ENCODE measurements at regions not wholly inside any gene's neighbourhood (a gene's known extent, or its start where the extent isn't known, plus 50 kb on each side); places are given as distances from the start of the nearest gene placed in this dataset.
A peak's percentile ranks its signal among the peaks of the same experiment; 100 is the strongest.

- Mint-ChIP-seq H3K4me1 (no peaks in the 10 kb centered on the region), H3K9me3 (peaks cover 0 to 6% (median under 1%) of the 10 kb centered on the region in 7 donors), H3K27me3 (peaks cover 0 to 4% (median 0%) of the 10 kb centered on the region in 3 donors), H3K36me3 (no peaks in the 10 kb centered on the region), H3K27ac (no peak overlapping the region), H3K4me3 (no peak overlapping the region)
- ATAC-seq (ENCODE audit: low read depth in 2 of 2), result no peak
- DNase-seq, result no peak
Observed at GRCh38 chr1:80520949-80521348, 1279.8 kb upstream of the ADGRL2 start.

GRCh38 chr1:80517062-80517461, 1283.7 kb upstream of the ADGRL2 start:
- no peak overlapping the region for H3K27ac Mint-ChIP-seq
- ATAC-seq (ENCODE audit: low read depth in 2 of 2) (no peak), DNase-seq (no peak)
- H3K9me3 Mint-ChIP-seq, result peaks cover 0 to 6% (median 2%) of the 10 kb centered on the region in 7 donors
- H3K36me3 Mint-ChIP-seq, result no peaks in the 10 kb centered on the region
- H3K27me3 Mint-ChIP-seq, result peaks cover 0 to 4% (median 0%) of the 10 kb centered on the region in 3 donors
- no peaks in the 10 kb centered on the region for H3K4me1 Mint-ChIP-seq
- no peak overlapping the region for H3K4me3 Mint-ChIP-seq

- DNase-seq (no peak), ATAC-seq (ENCODE audit: low read depth in 2 of 2) (no peak)
- H3K9me3 Mint-ChIP-seq, result peaks cover 0 to 6% (median 0%) of the 10 kb centered on the region in 7 donors
- no peaks in the 10 kb centered on the region for H3K36me3 Mint-ChIP-seq
- H3K4me3 Mint-ChIP-seq, result no peak overlapping the region
- peak overlapping the region in 1 of 6 donors; percentile 76 for H3K27ac Mint-ChIP-seq
- no peaks in the 10 kb centered on the region for H3K27me3 Mint-ChIP-seq
- peaks cover 0 to 1% (median 0%) of the 10 kb centered on the region in 3 donors for H3K4me1 Mint-ChIP-seq
Observed at GRCh38 chr1:80509965-80510522, 1290.7 kb upstream of the ADGRL2 start.

- peaks cover 0 to 1% (median 0%) of the 10 kb centered on the region in 3 donors for H3K4me1 Mint-ChIP-seq
- ATAC-seq (ENCODE audit: low read depth in 2 of 2) (no peak), DNase-seq (no peak)
- H3K36me3 Mint-ChIP-seq, result no peaks in the 10 kb centered on the region
- H3K27me3 Mint-ChIP-seq, result no peaks in the 10 kb centered on the region
- H3K9me3 Mint-ChIP-seq, result peaks cover 0 to 5% (median 0%) of the 10 kb centered on the region in 7 donors
- no peak overlapping the region for H3K4me3 Mint-ChIP-seq
- H3K27ac Mint-ChIP-seq, result no peak overlapping the region
Observed at GRCh38 chr1:80506216-80506615, 1294.5 kb upstream of the ADGRL2 start.

- H3K9me3 Mint-ChIP-seq, result peaks cover 0 to 5% (median 2%) of the 10 kb centered on the region in 7 donors
- DNase-seq (no peak), ATAC-seq (ENCODE audit: low read depth in 2 of 2) (no peak)
- H3K27ac Mint-ChIP-seq, result no peak overlapping the region
- H3K27me3 Mint-ChIP-seq, result no peaks in the 10 kb centered on the region
- no peaks in the 10 kb centered on the region for H3K36me3 Mint-ChIP-seq
- no peaks in the 10 kb centered on the region for H3K4me1 Mint-ChIP-seq
- no peak overlapping the region for H3K4me3 Mint-ChIP-seq
Observed at GRCh38 chr1:80498673-80499072, 1302.1 kb upstream of the ADGRL2 start.

GRCh38 chr1:80495806-80496205, 1304.9 kb upstream of the ADGRL2 start:
- Mint-ChIP-seq H3K36me3 (no peaks in the 10 kb centered on the region), H3K9me3 (peaks cover 0 to 4% (median 0%) of the 10 kb centered on the region in 7 donors), H3K27ac (no peak overlapping the region), H3K27me3 (no peaks in the 10 kb centered on the region), H3K4me3 (no peak overlapping the region), H3K4me1 (no peaks in the 10 kb centered on the region)
- no peak for DNase-seq
- no peak for ATAC-seq (ENCODE audit: low read depth in 2 of 2)

GRCh38 chr1:80472145-80472544, 1328.6 kb upstream of the ADGRL2 start:
- Mint-ChIP-seq H3K4me3 (no peak overlapping the region), H3K36me3 (no peaks in the 10 kb centered on the region), H3K9me3 (peaks cover 0 to 3% (median 0%) of the 10 kb centered on the region in 7 donors), H3K4me1 (no peaks in the 10 kb centered on the region), H3K27ac (no peak overlapping the region), H3K27me3 (no peaks in the 10 kb centered on the region)
- ATAC-seq (ENCODE audit: low read depth in 2 of 2) (no peak), DNase-seq (no peak)

- no peak overlapping the region for H3K4me3 Mint-ChIP-seq
- H3K36me3 Mint-ChIP-seq, result no peaks in the 10 kb centered on the region
- H3K27ac Mint-ChIP-seq, result peak overlapping the region in 1 of 6 donors; percentile 38
- ATAC-seq (ENCODE audit: low read depth in 2 of 2) (peak; percentile 55 to 76), DNase-seq (no peak)
- no peaks in the 10 kb centered on the region for H3K27me3 Mint-ChIP-seq
- peaks cover 0 to 6% (median 0%) of the 10 kb centered on the region in 7 donors for H3K9me3 Mint-ChIP-seq
- H3K4me1 Mint-ChIP-seq, result no peaks in the 10 kb centered on the region
Observed at GRCh38 chr1:80468356-80468755, 1332.4 kb upstream of the ADGRL2 start.

- Mint-ChIP-seq H3K36me3 (no peaks in the 10 kb centered on the region), H3K27ac (peak overlapping the region in 1 of 6 donors; percentile 72), H3K4me3 (no peak overlapping the region), H3K9me3 (peaks cover 0 to 10% (median 5%) of the 10 kb centered on the region in 7 donors), H3K27me3 (no peaks in the 10 kb centered on the region), H3K4me1 (peaks cover 0 to 6% (median 5%) of the 10 kb centered on the region in 3 donors)
- ATAC-seq (ENCODE audit: low read depth in 2 of 2) (peak; percentile 70 to 90), DNase-seq (peak; percentile 8)
Observed at GRCh38 chr1:80462006-80462405, 1338.7 kb upstream of the ADGRL2 start.

GRCh38 chr1:80457409-80457808, 1343.3 kb upstream of the ADGRL2 start:
- Mint-ChIP-seq H3K27me3 (no peaks in the 10 kb centered on the region), H3K4me1 (peaks cover 0 to 6% (median 5%) of the 10 kb centered on the region in 3 donors), H3K36me3 (no peaks in the 10 kb centered on the region), H3K4me3 (no peak overlapping the region), H3K27ac (no peak overlapping the region), H3K9me3 (peaks cover 0 to 10% (median 4%) of the 10 kb centered on the region in 7 donors)
- ATAC-seq (ENCODE audit: low read depth in 2 of 2) (no peak), DNase-seq (no peak)

- Mint-ChIP-seq H3K9me3 (peaks cover 0 to 4% (median 1%) of the 10 kb centered on the region in 7 donors), H3K4me1 (no peaks in the 10 kb centered on the region), H3K27ac (no peak overlapping the region), H3K27me3 (no peaks in the 10 kb centered on the region), H3K36me3 (no peaks in the 10 kb centered on the region), H3K4me3 (no peak overlapping the region)
- ATAC-seq (ENCODE audit: low read depth in 2 of 2) (no peak), DNase-seq (no peak)
Observed at GRCh38 chr1:80453775-80454174, 1347.0 kb upstream of the ADGRL2 start.

GRCh38 chr1:80450711-80451110, 1350.0 kb upstream of the ADGRL2 start:
- ATAC-seq (ENCODE audit: low read depth in 2 of 2), result no peak
- DNase-seq, result no peak
- H3K9me3 Mint-ChIP-seq, result peaks cover 0 to 4% (median 0%) of the 10 kb centered on the region in 7 donors
- no peak overlapping the region for H3K4me3 Mint-ChIP-seq
- H3K27me3 Mint-ChIP-seq, result no peaks in the 10 kb centered on the region
- H3K4me1 Mint-ChIP-seq, result no peaks in the 10 kb centered on the region
- H3K36me3 Mint-ChIP-seq, result no peaks in the 10 kb centered on the region
- no peak overlapping the region for H3K27ac Mint-ChIP-seq

- Mint-ChIP-seq H3K4me3 (no peak overlapping the region), H3K36me3 (no peaks in the 10 kb centered on the region), H3K27ac (no peak overlapping the region), H3K9me3 (peaks cover 0 to 4% (median 0%) of the 10 kb centered on the region in 7 donors), H3K27me3 (no peaks in the 10 kb centered on the region), H3K4me1 (no peaks in the 10 kb centered on the region)
- ATAC-seq (ENCODE audit: low read depth in 2 of 2) (no peak), DNase-seq (no peak)
Observed at GRCh38 chr1:80448081-80448480, 1352.7 kb upstream of the ADGRL2 start.

- Mint-ChIP-seq H3K27ac (no peak overlapping the region), H3K4me3 (no peak overlapping the region), H3K27me3 (no peaks in the 10 kb centered on the region), H3K9me3 (peaks cover 0 to 4% (median 0%) of the 10 kb centered on the region in 7 donors), H3K4me1 (no peaks in the 10 kb centered on the region), H3K36me3 (no peaks in the 10 kb centered on the region)
- DNase-seq (no peak), ATAC-seq (ENCODE audit: low read depth in 2 of 2) (no peak)
Observed at GRCh38 chr1:80447526-80447925, 1353.2 kb upstream of the ADGRL2 start.
